ENCODE measurements at regions not wholly inside any gene's neighbourhood (a gene's known extent, or its start where the extent isn't known, plus 50 kb on each side); places are given as distances from the start of the nearest gene placed in this dataset.

DNA sequence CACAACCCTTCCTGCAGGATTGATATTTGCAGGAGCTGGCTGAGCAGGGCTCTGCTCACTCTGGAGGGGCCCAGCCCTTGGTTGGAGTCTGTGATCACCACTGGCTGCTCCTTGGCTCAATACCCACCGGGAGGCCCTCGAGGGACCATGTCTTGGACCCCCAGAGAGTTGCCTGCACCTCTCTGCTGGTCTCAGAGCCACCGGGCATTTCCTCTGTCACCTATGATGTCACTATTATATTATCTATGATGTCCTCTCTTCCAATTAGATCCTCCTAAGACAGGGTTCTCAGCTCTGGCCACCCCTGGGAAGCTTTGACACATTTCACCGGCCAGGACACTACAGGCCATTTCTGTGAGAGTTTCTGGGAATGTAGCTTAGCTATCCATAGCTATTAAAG lies 113.1 kb downstream of the PDCL3 start:
- no peak overlapping the region for H3K27ac ChIP-seq (ENCODE audit: low read depth, low read length)
- no peaks in the 10 kb centered on the region for H3K27me3 ChIP-seq (ENCODE audit: insufficient read depth, low read length)
- H3K9ac ChIP-seq (ENCODE audit: low read depth, low read length) = no peak overlapping the region
- no peaks in the 10 kb centered on the region for H3K4me1 ChIP-seq (ENCODE audit: insufficient read depth, low read length)
- H3K4me3 ChIP-seq (ENCODE audit: low read length) = no peak overlapping the region
- no peaks in the 10 kb centered on the region for H3K36me3 ChIP-seq (ENCODE audit: insufficient read depth, low read length)
- no peaks in the 10 kb centered on the region for H3K9me3 ChIP-seq (ENCODE audit: insufficient read depth, low read depth, low read length)
- WGBS = 94% methylated on average over 4 of the region's 4 CpGs

DNA sequence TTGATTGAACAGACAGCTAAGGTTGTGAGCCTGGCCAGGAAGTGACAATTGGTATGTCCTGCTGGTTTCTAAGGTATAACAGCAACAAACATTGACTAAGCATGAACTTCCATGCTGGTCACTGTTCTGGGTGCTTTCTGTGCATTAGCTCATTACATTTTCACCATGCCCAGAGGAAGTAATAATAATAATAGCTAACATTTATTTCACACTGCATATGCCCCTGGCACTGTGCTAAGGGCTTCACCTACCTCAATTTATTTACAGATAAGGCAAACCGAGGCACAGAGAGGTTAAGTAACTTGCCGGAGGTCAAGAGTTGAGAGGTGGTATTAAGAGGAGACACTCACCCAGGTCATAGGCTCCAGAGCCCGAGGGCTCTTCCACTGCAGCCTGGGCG lies 113.6 kb downstream of the PDCL3 start:
- no peaks in the 10 kb centered on the region for H3K36me3 ChIP-seq (ENCODE audit: insufficient read depth, low read length)
- no peaks in the 10 kb centered on the region for H3K4me1 ChIP-seq (ENCODE audit: insufficient read depth, low read length)
- H3K27ac ChIP-seq (ENCODE audit: low read depth, low read length) = no peak overlapping the region
- WGBS = 94% methylated on average over 4 of the region's 4 CpGs
- no peak overlapping the region for H3K9ac ChIP-seq (ENCODE audit: low read depth, low read length)
- H3K4me3 ChIP-seq (ENCODE audit: low read length) = no peak overlapping the region
- no peaks in the 10 kb centered on the region for H3K27me3 ChIP-seq (ENCODE audit: insufficient read depth, low read length)
- H3K9me3 ChIP-seq (ENCODE audit: insufficient read depth, low read depth, low read length) = no peaks in the 10 kb centered on the region

DNA sequence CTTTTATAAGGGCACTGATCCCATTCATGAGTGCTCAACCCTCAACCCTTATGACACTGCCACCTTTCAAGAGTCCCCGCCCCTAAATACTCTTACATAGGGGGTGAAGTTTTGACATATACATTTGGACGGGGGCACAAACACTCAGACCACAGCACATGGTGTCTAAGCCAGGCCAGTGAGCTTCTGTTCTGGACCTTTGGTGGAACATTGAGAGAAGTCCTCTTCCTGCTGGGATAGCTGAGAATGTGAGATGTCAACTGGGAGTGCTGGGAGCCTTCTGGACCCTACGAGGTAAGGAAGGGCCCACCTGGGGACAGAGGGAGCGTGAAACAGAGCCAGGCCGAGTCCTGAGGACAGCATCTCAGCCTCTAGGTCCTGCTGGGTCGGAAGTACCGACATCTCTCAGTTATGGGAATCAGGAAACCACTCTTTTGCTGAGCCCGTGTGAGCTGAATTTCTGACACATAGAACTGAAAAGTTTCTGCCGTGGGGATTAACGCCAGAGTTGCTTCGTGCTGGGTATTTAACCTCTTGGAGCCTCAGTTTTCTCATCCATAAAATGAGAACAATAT lies 114.9 kb downstream of the PDCL3 start:
- no peaks in the 10 kb centered on the region for H3K36me3 ChIP-seq (ENCODE audit: insufficient read depth, low read length)
- no peaks in the 10 kb centered on the region for H3K9me3 ChIP-seq (ENCODE audit: insufficient read depth, low read depth, low read length)
- no peaks in the 10 kb centered on the region for H3K4me1 ChIP-seq (ENCODE audit: insufficient read depth, low read length)
- no peak overlapping the region for H3K9ac ChIP-seq (ENCODE audit: low read depth, low read length)
- H3K27ac ChIP-seq (ENCODE audit: low read depth, low read length) = no peak overlapping the region
- 94% methylated on average over 11 of the region's 11 CpGs for WGBS
- H3K27me3 ChIP-seq (ENCODE audit: insufficient read depth, low read length) = no peaks in the 10 kb centered on the region
- H3K4me3 ChIP-seq (ENCODE audit: low read length) = no peak overlapping the region

DNA sequence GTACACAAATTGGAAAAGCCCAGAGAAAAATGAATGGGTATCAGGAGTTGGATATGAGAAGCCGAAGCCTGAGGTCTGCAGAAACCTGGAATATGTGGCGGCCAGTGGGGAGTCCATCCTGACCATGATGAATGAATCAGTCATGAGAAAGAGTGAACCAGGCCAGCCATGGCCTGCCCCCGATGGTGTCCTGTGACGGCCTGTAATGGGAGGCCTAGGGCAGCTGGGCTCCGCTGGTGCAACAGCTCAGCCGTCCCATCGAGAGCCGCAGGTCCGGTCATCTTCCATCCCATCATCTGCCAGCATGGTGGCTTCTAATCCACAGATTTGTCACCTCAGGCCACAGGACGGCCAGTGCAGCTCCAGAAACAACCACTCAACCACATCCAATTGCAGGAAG lies 116.4 kb downstream of the PDCL3 start:
- 0 out of 2 replicates have a peak, but pooled peaks cover 6% of the 10 kb centered on the region for H3K9me3 ChIP-seq (ENCODE audit: insufficient read depth, low read depth, low read length)
- no peak overlapping the region for H3K27ac ChIP-seq (ENCODE audit: low read depth, low read length)
- 93% methylated on average over 10 of the region's 10 CpGs for WGBS
- no peak overlapping the region for H3K9ac ChIP-seq (ENCODE audit: low read depth, low read length)
- H3K36me3 ChIP-seq (ENCODE audit: insufficient read depth, low read length) = no peaks in the 10 kb centered on the region
- no peak overlapping the region for H3K4me3 ChIP-seq (ENCODE audit: low read length)
- no peaks in the 10 kb centered on the region for H3K27me3 ChIP-seq (ENCODE audit: insufficient read depth, low read length)
- H3K4me1 ChIP-seq (ENCODE audit: insufficient read depth, low read length) = no peaks in the 10 kb centered on the region

DNA sequence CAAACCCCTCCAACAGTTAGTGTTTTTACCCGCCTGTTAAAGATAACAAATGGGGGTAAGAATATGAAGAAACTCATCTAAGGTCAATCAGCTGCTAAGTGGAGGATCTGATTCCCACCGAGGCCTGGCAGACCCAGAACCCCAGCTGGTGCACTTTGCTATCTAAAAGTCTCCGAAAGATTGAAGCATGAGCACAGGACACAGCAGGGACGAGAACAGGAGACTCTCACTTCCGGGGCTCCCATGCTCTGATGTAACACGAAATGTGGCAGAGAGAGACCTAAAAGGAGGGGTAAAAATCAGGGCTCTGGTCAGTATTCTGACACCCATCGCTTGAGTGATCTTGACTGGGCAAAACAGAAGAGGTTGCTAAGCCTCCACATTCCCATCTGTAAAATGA lies 119.7 kb downstream of the PDCL3 start:
- Histone ChIP-seq H3K4me1 (ENCODE audit: insufficient read depth, low read length) (no peaks in the 10 kb centered on the region), H3K4me3 (ENCODE audit: low read length) (no peak overlapping the region), H3K9ac (ENCODE audit: low read depth, low read length) (no peak overlapping the region), H3K36me3 (ENCODE audit: insufficient read depth, low read length) (no peaks in the 10 kb centered on the region), H3K27me3 (ENCODE audit: insufficient read depth, low read length) (no peaks in the 10 kb centered on the region), H3K9me3 (ENCODE audit: insufficient read depth, low read depth, low read length) (peaks cover 13% of the 10 kb centered on the region; the same call in 1 of the 2 replicates), H3K27ac (ENCODE audit: low read depth, low read length) (no peak overlapping the region)
- WGBS = 93% methylated on average over 7 of the region's 7 CpGs

DNA sequence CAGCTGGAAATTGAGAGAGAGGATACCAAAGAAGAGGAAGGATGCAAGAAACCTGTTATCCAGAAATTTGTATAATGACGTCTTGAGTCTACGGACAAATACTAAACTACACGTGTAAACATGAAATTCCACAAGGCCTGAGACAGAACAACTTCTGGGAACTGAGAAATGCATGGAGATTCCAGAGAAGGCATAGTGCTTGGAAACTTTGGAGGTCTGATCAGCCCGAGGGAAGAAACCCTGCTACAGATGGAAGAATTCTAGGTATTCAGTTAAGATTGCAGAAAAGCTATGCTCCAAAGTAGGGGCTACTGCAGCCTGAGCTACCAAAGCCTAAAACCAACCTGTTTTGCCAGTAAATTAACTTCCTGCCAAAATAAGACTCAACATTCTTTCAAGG lies 120.4 kb downstream of the PDCL3 start:
- Histone ChIP-seq H3K27me3 (ENCODE audit: insufficient read depth, low read length) (no peaks in the 10 kb centered on the region), H3K9me3 (ENCODE audit: insufficient read depth, low read depth, low read length) (peaks cover 13% of the 10 kb centered on the region; the same call in 1 of the 2 replicates), H3K4me3 (ENCODE audit: low read length) (no peak overlapping the region), H3K9ac (ENCODE audit: low read depth, low read length) (no peak overlapping the region), H3K27ac (ENCODE audit: low read depth, low read length) (no peak overlapping the region), H3K4me1 (ENCODE audit: insufficient read depth, low read length) (no peaks in the 10 kb centered on the region), H3K36me3 (ENCODE audit: insufficient read depth, low read length) (no peaks in the 10 kb centered on the region)
- WGBS = 93% methylated on average over 4 of the region's 4 CpGs

DNA sequence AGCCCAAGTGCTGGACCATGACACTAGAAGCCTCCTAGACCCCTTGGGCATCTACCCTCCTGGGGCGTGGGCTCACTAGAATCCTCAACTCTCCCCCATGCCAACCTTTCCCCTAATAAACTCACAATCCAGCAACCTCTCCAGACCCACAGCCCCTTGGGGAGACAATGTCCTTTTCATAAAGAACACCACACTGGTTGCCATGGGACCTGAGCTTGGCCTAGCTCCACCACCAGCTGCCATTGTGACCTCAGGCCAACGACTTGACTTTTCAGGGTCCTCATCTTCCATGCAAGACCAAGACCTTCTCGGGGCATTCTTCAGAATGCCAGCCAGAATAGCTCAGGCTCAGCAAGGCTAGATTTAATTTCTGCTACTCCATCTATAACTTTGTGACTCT lies 128.1 kb upstream of the NPAS2 start:
- Histone ChIP-seq H3K4me3 (ENCODE audit: low read length) (no peak overlapping the region), H3K9ac (ENCODE audit: low read depth, low read length) (no peak overlapping the region), H3K36me3 (ENCODE audit: insufficient read depth, low read length) (no peaks in the 10 kb centered on the region), H3K27me3 (ENCODE audit: insufficient read depth, low read length) (no peaks in the 10 kb centered on the region), H3K9me3 (ENCODE audit: insufficient read depth, low read depth, low read length) (peaks cover 5% of the 10 kb centered on the region; the same call in 1 of the 2 replicates), H3K4me1 (ENCODE audit: insufficient read depth, low read length) (peaks cover 8% of the 10 kb centered on the region; the same call in 1 of the 2 replicates), H3K27ac (ENCODE audit: low read depth, low read length) (no peak overlapping the region)
- WGBS = 95% methylated on average over 3 of the region's 3 CpGs

DNA sequence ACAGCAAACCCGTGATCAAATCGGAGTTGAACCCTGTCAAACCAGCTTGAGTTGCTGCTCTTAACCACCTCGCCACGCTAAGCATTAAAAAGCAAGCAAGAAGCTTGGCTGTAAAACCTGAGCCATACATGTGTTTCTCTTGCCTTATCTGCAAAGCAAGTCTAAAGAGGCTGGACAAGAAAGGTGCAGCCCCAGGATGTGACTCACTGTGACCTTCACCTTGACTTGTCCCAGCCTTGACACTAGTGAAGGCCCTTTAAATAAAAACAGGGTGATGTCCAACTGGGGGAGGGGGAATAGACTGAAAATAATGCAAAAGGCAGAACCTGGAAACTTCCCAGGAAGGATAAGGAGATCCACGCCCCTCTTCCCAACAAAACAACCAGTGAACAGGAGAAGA lies 127.6 kb upstream of the NPAS2 start:
- no peaks in the 10 kb centered on the region for H3K27me3 ChIP-seq (ENCODE audit: insufficient read depth, low read length)
- peaks cover 5% of the 10 kb centered on the region; the same call in 1 of the 2 replicates for H3K9me3 ChIP-seq (ENCODE audit: insufficient read depth, low read depth, low read length)
- H3K27ac ChIP-seq (ENCODE audit: low read depth, low read length) = no peak overlapping the region
- H3K4me3 ChIP-seq (ENCODE audit: low read length) = no peak overlapping the region
- WGBS = 95% methylated on average over 4 of the region's 5 CpGs
- no peaks in the 10 kb centered on the region for H3K36me3 ChIP-seq (ENCODE audit: insufficient read depth, low read length)
- peaks cover 8% of the 10 kb centered on the region; the same call in 1 of the 2 replicates for H3K4me1 ChIP-seq (ENCODE audit: insufficient read depth, low read length)
- H3K9ac ChIP-seq (ENCODE audit: low read depth, low read length) = no peak overlapping the region

DNA sequence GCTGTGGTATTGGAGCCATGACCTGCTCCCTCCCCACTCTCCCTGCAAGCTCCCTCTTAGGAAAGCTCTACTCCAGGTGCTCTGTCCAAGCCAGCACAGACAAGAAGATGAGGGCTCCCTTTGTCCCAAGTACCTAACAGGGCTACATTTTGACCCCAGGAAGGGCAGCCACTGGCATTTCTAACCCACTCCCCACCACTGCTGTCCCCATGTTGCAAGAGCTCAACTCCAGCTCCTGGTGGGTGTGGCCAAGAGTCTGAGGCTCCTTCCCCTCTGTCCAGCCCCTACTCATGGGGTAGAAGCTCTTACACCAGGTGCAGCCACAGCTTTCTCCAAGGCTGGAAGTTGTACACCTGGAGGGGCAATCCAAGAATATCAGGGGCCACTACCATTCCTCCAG lies 127.0 kb upstream of the NPAS2 start:
- H3K4me1 ChIP-seq (ENCODE audit: insufficient read depth, low read length) = peaks cover 8% of the 10 kb centered on the region; the same call in 1 of the 2 replicates
- no peak overlapping the region for H3K9ac ChIP-seq (ENCODE audit: low read depth, low read length)
- H3K9me3 ChIP-seq (ENCODE audit: insufficient read depth, low read depth, low read length) = peaks cover 10% of the 10 kb centered on the region; the same call in 1 of the 2 replicates
- H3K36me3 ChIP-seq (ENCODE audit: insufficient read depth, low read length) = no peaks in the 10 kb centered on the region
- H3K27ac ChIP-seq (ENCODE audit: low read depth, low read length) = no peak overlapping the region
- no peak overlapping the region for H3K4me3 ChIP-seq (ENCODE audit: low read length)
- no peaks in the 10 kb centered on the region for H3K27me3 ChIP-seq (ENCODE audit: insufficient read depth, low read length)

DNA sequence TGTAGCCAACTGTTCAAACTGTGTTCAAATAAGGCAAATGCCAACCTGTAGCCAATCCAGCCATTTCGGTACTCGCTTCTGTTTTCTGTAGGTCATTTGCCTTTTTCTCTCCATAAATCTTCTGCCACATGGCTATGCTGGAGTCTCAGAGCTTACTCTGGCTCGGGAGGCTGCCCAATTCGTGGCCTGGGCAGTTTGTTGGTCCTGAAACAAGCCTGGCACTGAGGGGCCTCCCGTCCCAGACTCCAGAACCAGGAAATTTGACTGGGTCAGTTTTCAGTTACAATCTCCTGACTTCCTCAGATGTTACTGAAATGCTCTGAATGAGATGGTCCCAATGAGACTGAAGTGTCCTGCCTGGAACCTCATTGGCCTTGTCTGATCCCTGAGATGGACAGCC lies 120.8 kb upstream of the NPAS2 start:
- Histone ChIP-seq H3K4me3 (ENCODE audit: low read length) (no peak overlapping the region), H3K9ac (ENCODE audit: low read depth, low read length) (no peak overlapping the region), H3K27ac (ENCODE audit: low read depth, low read length) (no peak overlapping the region), H3K36me3 (ENCODE audit: insufficient read depth, low read length) (no peaks in the 10 kb centered on the region), H3K27me3 (ENCODE audit: insufficient read depth, low read length) (no peaks in the 10 kb centered on the region), H3K4me1 (ENCODE audit: insufficient read depth, low read length) (no peaks in the 10 kb centered on the region), H3K9me3 (ENCODE audit: insufficient read depth, low read depth, low read length) (peaks cover 10% of the 10 kb centered on the region; the same call in 1 of the 2 replicates)
- 90% methylated on average over 5 of the region's 5 CpGs for WGBS

DNA sequence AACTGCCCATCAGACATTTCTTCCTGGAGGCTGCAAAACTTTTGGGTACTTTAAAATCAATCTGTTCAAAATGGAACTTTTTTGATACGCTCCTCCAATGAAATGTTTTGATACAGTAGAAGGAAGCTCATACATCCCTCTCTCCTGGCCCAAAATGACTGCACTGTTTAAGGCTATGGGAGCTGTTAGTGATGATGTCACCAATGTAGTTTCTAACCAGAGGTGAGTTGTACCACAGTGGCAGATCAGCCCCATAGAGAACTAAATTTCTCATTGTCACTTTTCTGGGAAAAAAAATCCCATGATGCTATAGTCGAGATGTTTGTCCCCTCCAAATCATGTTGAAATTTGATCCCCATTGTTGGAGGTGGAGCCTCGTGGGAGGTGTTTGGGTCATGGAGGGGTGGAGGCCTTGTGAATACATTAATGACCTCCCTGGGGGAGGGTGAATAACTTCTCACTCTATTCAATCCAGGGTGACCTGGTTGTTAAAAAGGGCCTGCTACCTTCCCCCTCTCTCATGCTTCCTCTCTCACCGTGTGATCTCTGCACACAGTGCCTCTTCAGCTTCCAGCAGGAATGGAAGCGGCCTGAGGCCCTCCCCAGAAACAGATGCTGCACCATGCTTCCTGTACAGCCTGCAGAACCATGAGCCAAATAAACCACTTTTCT lies 117.4 kb upstream of the NPAS2 start:
- Histone ChIP-seq H3K36me3 (ENCODE audit: insufficient read depth, low read length) (no peaks in the 10 kb centered on the region), H3K4me1 (ENCODE audit: insufficient read depth, low read length) (no peaks in the 10 kb centered on the region), H3K4me3 (ENCODE audit: low read length) (no peak overlapping the region), H3K9ac (ENCODE audit: low read depth, low read length) (no peak overlapping the region), H3K27me3 (ENCODE audit: insufficient read depth, low read length) (no peaks in the 10 kb centered on the region), H3K9me3 (ENCODE audit: insufficient read depth, low read depth, low read length) (peaks cover 3% of the 10 kb centered on the region; the same call in 1 of the 2 replicates), H3K27ac (ENCODE audit: low read depth, low read length) (no peak overlapping the region)
- 71% methylated on average over 5 of the region's 5 CpGs for WGBS

Measured in HUES64 (cell line).